SK-N-SH treated with all-trans-retinoic acid at 6 μM for 48 hours (cell line): ENCODE measurements at regions not wholly inside any gene's neighbourhood (a gene's known extent, or its start where the extent isn't known, plus 50 kb on each side); places are given as distances from the start of the nearest gene placed in this dataset.

Source experiments
- PATZ1 ChIP-seq: fragments of 250-450 bp; sonication (Bioruptor Pico); IDR thresholded peaks from 2 replicates; pipeline ENCODE4 v1.8.0; 2020; ENCODE audit warnings: mild to moderate bottlenecking, moderate library complexity, borderline replicate concordance
- PPARA ChIP-seq: fragments of 250-450 bp; sonication (Bioruptor Pico); IDR thresholded peaks from 2 replicates; pipeline ENCODE4 v1.5.0; 2020; ENCODE audit warnings: mild to moderate bottlenecking, borderline replicate concordance
- RARB ChIP-seq: fragments of 250-450 bp; sonication (Bioruptor Pico); IDR thresholded peaks from 2 replicates; pipeline ENCODE4 v1.8.0; 2021; ENCODE audit warnings: mild to moderate bottlenecking, moderate library complexity
- TOX ChIP-seq: fragments of 250-450 bp; sonication (Bioruptor Pico); IDR thresholded peaks from 2 replicates; pipeline ENCODE4 v1.8.0; 2021; ENCODE audit warnings: mild to moderate bottlenecking, moderate library complexity, borderline replicate concordance
- ZFP3 ChIP-seq: fragments of 250-450 bp; sonication (Bioruptor Pico); IDR thresholded peaks from 2 replicates; pipeline ENCODE4 v1.5.0; 2020; ENCODE audit warnings: mild to moderate bottlenecking, moderate library complexity
- ZFP30 ChIP-seq: fragments of 450-650 bp; formaldehyde crosslinking; IDR thresholded peaks from 2 replicates; pipeline ENCODE4 v1.5.0; 2022; ENCODE audit warnings: mild to moderate bottlenecking, moderate library complexity

- TF ChIP-seq TOX: no peak
- TF ChIP-seq PATZ1: no peak
- no peak for TF ChIP-seq RARB (CRISPR knock-in tag)
- TF ChIP-seq ZFP30 (CRISPR knock-in tag): no peak
- TF ChIP-seq ZFP3: no peak
- no peak for TF ChIP-seq PPARA (CRISPR knock-in tag)
Measured at GRCh38 chr3:64972793-64973192, 285.0 kb upstream of the ADAMTS9 start.
